ENCODE measurements at regions not wholly inside any gene's neighbourhood (a gene's known extent, or its start where the extent isn't known, plus 50 kb on each side); places are given as distances from the start of the nearest gene placed in this dataset.

- TF ChIP-seq POLR2AphosphoS5 (IDR thresholded peaks at IDR 0.05), result no peak
- no peak for TF ChIP-seq POLR2A (IDR thresholded peaks at IDR 0.05)
- TF ChIP-seq, protein P1, sequence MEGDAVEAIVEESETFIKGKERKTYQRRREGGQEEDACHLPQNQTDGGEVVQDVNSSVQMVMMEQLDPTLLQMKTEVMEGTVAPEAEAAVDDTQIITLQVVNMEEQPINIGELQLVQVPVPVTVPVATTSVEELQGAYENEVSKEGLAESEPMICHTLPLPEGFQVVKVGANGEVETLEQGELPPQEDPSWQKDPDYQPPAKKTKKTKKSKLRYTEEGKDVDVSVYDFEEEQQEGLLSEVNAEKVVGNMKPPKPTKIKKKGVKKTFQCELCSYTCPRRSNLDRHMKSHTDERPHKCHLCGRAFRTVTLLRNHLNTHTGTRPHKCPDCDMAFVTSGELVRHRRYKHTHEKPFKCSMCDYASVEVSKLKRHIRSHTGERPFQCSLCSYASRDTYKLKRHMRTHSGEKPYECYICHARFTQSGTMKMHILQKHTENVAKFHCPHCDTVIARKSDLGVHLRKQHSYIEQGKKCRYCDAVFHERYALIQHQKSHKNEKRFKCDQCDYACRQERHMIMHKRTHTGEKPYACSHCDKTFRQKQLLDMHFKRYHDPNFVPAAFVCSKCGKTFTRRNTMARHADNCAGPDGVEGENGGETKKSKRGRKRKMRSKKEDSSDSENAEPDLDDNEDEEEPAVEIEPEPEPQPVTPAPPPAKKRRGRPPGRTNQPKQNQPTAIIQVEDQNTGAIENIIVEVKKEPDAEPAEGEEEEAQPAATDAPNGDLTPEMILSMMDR (IDR thresholded peaks at IDR 0.05 in 8 of 11, conservative IDR thresholded peaks at IDR 0.05 in 3 of 11), result peak in 6 of 11 experiments; percentile 24 to 45 (median 38)
- Histone ChIP-seq H3K36me3 (no peaks in the 10 kb centered on the region), H3K4me3 (no peak overlapping the region), H3K27me3 (replicated peaks in 1 of 7) (peaks cover 0 to 4% (median 0%) of the 10 kb centered on the region in 7 donors), H3K27ac (no peak overlapping the region), H3K4me1 (peaks cover 0 to 11% (median 0%) of the 10 kb centered on the region in 6 donors), H3K9me3 (no peaks in the 10 kb centered on the region)
- 72 to 86% (median 79%) methylated on average over 5 of the region's 5 CpGs for WGBS, 5 donors
- no peak for DNase-seq
- intact Hi-C loops (cut with DNase I; ENCODE audit: low total_unique reads), result no loop called here
These were observed 110.4 kb upstream of the LIFR start for GRCh38 chr5:38666668-38667498.

DNA sequence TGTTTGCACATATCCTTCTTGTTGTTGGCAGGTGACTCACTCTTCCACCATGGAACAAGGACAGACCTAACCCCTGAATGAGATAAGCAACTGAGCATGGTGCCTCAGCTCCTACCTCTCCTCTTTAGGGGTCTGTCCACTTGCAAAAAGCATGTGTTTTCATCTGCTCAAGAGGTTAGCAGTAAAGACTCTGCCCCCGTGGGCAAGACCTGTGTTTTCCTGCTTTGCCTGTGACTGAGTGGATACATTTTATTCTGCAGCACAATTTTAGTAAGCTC lies 111.0 kb upstream of the LIFR start:
- TF ChIP-seq POLR2A (IDR thresholded peaks at IDR 0.05), result no peak
- TF ChIP-seq, protein P1 (IDR thresholded peaks at IDR 0.05 in 8 of 11, conservative IDR thresholded peaks at IDR 0.05 in 3 of 11), result peak in 1 of 11 experiments; percentile 8
- Histone ChIP-seq H3K36me3 (no peaks in the 10 kb centered on the region), H3K9me3 (no peaks in the 10 kb centered on the region), H3K4me3 (no peak overlapping the region), H3K4me1 (peaks cover 0 to 8% (median 0%) of the 10 kb centered on the region in 6 donors), H3K27me3 (replicated peaks in 1 of 7) (peaks cover 0 to 4% (median 0%) of the 10 kb centered on the region in 7 donors), H3K27ac (no peak overlapping the region)
- intact Hi-C loops (cut with DNase I; ENCODE audit: low total_unique reads), result no loop called here
- no peak for DNase-seq
- 47 to 78% (median 59%) methylated on average over 1 of the region's 1 CpG for WGBS, 5 donors

- Histone ChIP-seq H3K4me3 (no peak overlapping the region), H3K4me1 (no peaks in the 10 kb centered on the region), H3K27ac (no peak overlapping the region), H3K36me3 (no peaks in the 10 kb centered on the region), H3K9me3 (no peaks in the 10 kb centered on the region), H3K27me3 (replicated peaks in 1 of 7) (peaks cover 0 to 4% (median 0%) of the 10 kb centered on the region in 7 donors)
- intact Hi-C loops (cut with DNase I; ENCODE audit: low total_unique reads), result no loop called here
- TF ChIP-seq, protein P1 (IDR thresholded peaks at IDR 0.05 in 8 of 11, conservative IDR thresholded peaks at IDR 0.05 in 3 of 11), result no peak
- TF ChIP-seq POLR2A (IDR thresholded peaks at IDR 0.05) (no peak), POLR2AphosphoS5 (IDR thresholded peaks at IDR 0.05) (no peak)
- DNase-seq, result no peak
- 68 to 94% (median 83%) methylated on average over 2 of the region's 2 CpGs for WGBS, 5 donors
These were observed 113.0 kb upstream of the LIFR start for GRCh38 chr5:38669361-38669880.

DNA sequence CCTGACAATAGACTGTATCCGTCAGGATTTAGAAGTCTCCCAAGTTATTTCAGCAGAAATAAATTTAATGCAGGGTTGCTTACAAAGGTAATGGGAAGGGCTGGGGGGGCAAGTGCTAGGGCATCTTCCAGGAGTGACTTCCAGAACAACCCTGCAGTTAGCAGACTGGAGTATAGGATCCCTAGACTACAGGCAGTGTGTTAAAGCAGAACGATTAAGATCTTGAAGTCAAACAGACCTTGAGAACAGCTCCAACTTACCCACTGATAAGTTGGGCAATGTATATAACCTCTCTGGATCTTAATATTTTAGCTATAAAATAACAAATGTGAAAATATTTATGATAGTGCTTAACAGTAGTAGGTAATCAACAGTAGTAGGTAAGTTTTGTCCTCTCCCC lies 113.6 kb upstream of the LIFR start:
- no peaks in the 10 kb centered on the region for H3K4me1 ChIP-seq
- intact Hi-C loops (cut with DNase I; ENCODE audit: low total_unique reads), result no loop called here
- no peak overlapping the region for H3K27ac ChIP-seq
- no peaks in the 10 kb centered on the region for H3K9me3 ChIP-seq
- 78 to 94% (median 88%) methylated on average over 2 of the region's 2 CpGs for WGBS, 5 donors
- TF ChIP-seq, protein P1 (IDR thresholded peaks at IDR 0.05 in 8 of 11, conservative IDR thresholded peaks at IDR 0.05 in 3 of 11), result no peak
- TF ChIP-seq POLR2A (IDR thresholded peaks at IDR 0.05) (no peak), POLR2AphosphoS5 (IDR thresholded peaks at IDR 0.05) (no peak)
- no peak overlapping the region for H3K4me3 ChIP-seq
- H3K27me3 ChIP-seq (replicated peaks in 1 of 7), result peaks cover 0 to 4% (median 0%) of the 10 kb centered on the region in 7 donors
- no peak for DNase-seq
- no peaks in the 10 kb centered on the region for H3K36me3 ChIP-seq

Data from spleen (tissue), 11 donors.